GM12872 (cell line): ENCODE measurements at regions not wholly inside any gene's neighbourhood (a gene's known extent, or its start where the extent isn't known, plus 50 kb on each side); places are given as distances from the start of the nearest gene placed in this dataset.

Source experiments
- CTCF ChIP-seq: IDR thresholded peaks from 3 replicates; pipeline ENCODE4 v1.5.1; 2011; ENCODE audit warnings: low read depth, mild to moderate bottlenecking, low read length, moderate library complexity; ENCODE audit not compliant: insufficient read depth

GRCh38 chr10:44706745-44707144, 204.4 kb upstream of the TMEM72 start:
- TF ChIP-seq CTCF = no peak

- no peak for TF ChIP-seq CTCF
These were observed 197.8 kb upstream of the TMEM72 start for GRCh38 chr10:44713307-44713706.

GRCh38 chr10:44714451-44714850, 196.7 kb upstream of the TMEM72 start:
- TF ChIP-seq CTCF = no peak

- TF ChIP-seq CTCF = no peak
These were observed 196.0 kb upstream of the TMEM72 start for GRCh38 chr10:44715136-44715535.

GRCh38 chr10:44716470-44717015, 194.6 kb upstream of the TMEM72 start:
- TF ChIP-seq CTCF = no peak

GRCh38 chr10:44723082-44723481, 188.1 kb upstream of the TMEM72 start:
- TF ChIP-seq CTCF = no peak

GRCh38 chr10:44723619-44724325, 187.4 kb upstream of the TMEM72 start:
- TF ChIP-seq CTCF = no peak
